Chondrocyte (in vitro differentiated cells): ENCODE measurements at regions not wholly inside any gene's neighbourhood (a gene's known extent, or its start where the extent isn't known, plus 50 kb on each side); places are given as distances from the start of the nearest gene placed in this dataset.

ENCODE experiments used
- DNase-seq: peaks from one replicate; pipeline ENCODE4 v3.0.0; 2021; ENCODE audit warnings: mixed read lengths, low spot score
- H3K27ac Mint-ChIP-seq: one replicate; pipeline ENCODE4 v1.8.0; 2021; ENCODE audit warnings: mild to moderate bottlenecking, moderate library complexity, mixed read lengths; ENCODE audit not compliant: unreplicated experiment
- H3K27me3 Mint-ChIP-seq: 2 replicates; pipeline ENCODE4 v1.8.0; 2021; ENCODE audit warnings: low read depth, mixed read lengths
- H3K36me3 Mint-ChIP-seq: 2 replicates; pipeline ENCODE4 v1.8.0; 2021; ENCODE audit warnings: low read depth, mixed read lengths
- H3K4me1 Mint-ChIP-seq: 2 replicates; pipeline ENCODE4 v1.8.0; 2021; ENCODE audit warnings: low read depth, mild to moderate bottlenecking, mixed read lengths
- H3K4me3 Mint-ChIP-seq: one replicate; pipeline ENCODE4 v1.8.0; 2021; ENCODE audit warnings: mild to moderate bottlenecking, moderate library complexity, mixed read lengths; ENCODE audit not compliant: unreplicated experiment
- H3K9me3 Mint-ChIP-seq: 2 replicates; pipeline ENCODE4 v1.8.0; 2021; ENCODE audit warnings: low read depth, mixed read lengths
- TF ChIP-seq, protein P1 (sequence below): fragments of 200-600 bp; sonication (generic); IDR thresholded peaks from 2 replicates; pipeline ENCODE4 v1.5.0; 2021; ENCODE audit warnings: antibody characterized with exemption, mild to moderate bottlenecking, moderate library complexity

DNA sequence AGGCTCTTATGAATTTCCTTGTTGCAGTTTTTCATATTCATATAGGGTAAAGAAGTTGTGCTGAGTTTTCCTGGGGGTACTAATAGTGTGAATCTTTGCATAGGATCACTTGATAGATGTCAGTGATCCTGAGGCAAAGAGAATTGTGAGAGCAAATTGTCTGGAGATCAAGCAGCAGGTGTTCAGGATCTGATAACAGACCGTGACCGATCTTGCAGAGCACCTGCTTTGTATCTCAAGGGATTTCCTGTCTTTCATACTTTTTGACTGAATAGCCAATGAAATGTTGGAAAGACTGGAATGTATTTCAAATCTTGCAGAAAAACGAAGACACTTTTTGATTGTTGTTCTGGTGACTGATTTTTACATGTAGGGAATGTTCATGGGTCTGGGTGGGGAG, 914.5 kb downstream of the STIM2 start:
- no peak overlapping the region for H3K27ac Mint-ChIP-seq
- TF ChIP-seq, protein P1, sequence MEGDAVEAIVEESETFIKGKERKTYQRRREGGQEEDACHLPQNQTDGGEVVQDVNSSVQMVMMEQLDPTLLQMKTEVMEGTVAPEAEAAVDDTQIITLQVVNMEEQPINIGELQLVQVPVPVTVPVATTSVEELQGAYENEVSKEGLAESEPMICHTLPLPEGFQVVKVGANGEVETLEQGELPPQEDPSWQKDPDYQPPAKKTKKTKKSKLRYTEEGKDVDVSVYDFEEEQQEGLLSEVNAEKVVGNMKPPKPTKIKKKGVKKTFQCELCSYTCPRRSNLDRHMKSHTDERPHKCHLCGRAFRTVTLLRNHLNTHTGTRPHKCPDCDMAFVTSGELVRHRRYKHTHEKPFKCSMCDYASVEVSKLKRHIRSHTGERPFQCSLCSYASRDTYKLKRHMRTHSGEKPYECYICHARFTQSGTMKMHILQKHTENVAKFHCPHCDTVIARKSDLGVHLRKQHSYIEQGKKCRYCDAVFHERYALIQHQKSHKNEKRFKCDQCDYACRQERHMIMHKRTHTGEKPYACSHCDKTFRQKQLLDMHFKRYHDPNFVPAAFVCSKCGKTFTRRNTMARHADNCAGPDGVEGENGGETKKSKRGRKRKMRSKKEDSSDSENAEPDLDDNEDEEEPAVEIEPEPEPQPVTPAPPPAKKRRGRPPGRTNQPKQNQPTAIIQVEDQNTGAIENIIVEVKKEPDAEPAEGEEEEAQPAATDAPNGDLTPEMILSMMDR, result no peak
- H3K36me3 Mint-ChIP-seq, result no peaks in the 10 kb centered on the region
- no peak overlapping the region for H3K4me3 Mint-ChIP-seq
- H3K27me3 Mint-ChIP-seq, result no peaks in the 10 kb centered on the region
- H3K9me3 Mint-ChIP-seq, result peaks cover 9% of the 10 kb centered on the region
- H3K4me1 Mint-ChIP-seq, result no peaks in the 10 kb centered on the region
- no peak for DNase-seq

DNA sequence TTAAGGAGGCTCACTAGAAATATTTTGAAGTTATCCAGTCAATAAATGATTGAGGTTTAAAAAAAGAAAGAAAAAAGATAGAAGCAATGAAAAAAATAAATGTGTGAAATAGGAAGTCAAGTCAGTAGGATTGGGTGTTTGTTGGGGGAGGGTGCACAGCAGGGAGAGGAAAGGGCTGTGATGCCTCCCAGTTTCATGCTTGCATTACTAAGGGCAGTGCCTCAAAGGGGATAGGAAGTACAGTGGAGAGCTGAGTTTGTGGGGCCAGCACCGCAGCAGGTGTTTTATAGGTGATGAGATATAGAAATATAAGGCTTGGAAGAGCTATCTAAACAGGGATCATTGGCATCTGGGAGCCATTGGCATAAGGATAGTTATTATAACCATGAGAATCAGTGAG, 919.2 kb downstream of the STIM2 start:
- H3K27me3 Mint-ChIP-seq, result no peaks in the 10 kb centered on the region
- no peak overlapping the region for H3K4me3 Mint-ChIP-seq
- peaks cover 9% of the 10 kb centered on the region for H3K9me3 Mint-ChIP-seq
- H3K4me1 Mint-ChIP-seq, result no peaks in the 10 kb centered on the region
- no peak overlapping the region for H3K27ac Mint-ChIP-seq
- no peak for DNase-seq
- TF ChIP-seq, protein P1, result no peak
- H3K36me3 Mint-ChIP-seq, result no peaks in the 10 kb centered on the region

DNA sequence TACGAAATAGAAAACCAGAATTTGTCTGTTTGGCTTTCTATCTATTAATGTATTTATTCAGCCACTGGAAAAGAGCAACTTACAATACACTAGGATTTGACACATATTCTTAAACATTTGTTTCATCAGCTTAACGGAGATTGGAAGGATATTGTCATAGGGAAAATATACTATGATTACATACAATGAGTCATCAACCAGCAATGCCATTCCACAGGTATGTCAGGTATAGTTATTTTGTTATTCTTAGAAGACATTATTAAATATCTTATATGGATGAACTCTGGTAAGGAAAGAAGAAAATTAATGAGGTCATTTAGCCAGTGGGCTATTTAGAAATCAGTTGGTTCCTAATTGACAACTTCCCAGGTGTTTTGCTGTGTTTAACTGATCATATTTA, 926.6 kb downstream of the STIM2 start:
- peaks cover 9% of the 10 kb centered on the region for H3K9me3 Mint-ChIP-seq
- TF ChIP-seq, protein P1, result no peak
- DNase-seq, result no peak
- H3K27me3 Mint-ChIP-seq, result no peaks in the 10 kb centered on the region
- H3K36me3 Mint-ChIP-seq, result peaks cover 2% of the 10 kb centered on the region
- peaks cover 31% of the 10 kb centered on the region for H3K4me1 Mint-ChIP-seq
- no peak overlapping the region for H3K27ac Mint-ChIP-seq
- H3K4me3 Mint-ChIP-seq, result no peak overlapping the region

DNA sequence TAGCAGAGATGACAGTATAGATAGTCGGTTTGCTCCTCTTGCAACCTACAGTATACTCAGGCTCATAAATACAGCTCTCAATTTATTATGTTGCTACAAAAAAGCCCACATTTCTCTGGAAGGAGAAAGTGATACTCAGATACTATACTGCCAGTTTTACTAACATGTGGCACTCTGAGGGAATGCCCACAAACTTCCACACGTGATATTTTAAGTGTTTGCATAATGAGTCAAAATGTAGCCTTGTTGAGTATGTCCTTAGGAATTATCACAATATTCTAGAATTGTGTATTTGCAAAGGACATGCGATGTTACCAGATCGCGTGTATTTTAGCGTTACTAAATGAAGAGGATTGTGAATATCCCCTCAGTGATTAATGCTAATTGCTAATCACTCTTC, 929.1 kb downstream of the STIM2 start:
- H3K36me3 Mint-ChIP-seq, result peaks cover 2% of the 10 kb centered on the region
- TF ChIP-seq, protein P1, result peak; percentile 32
- H3K9me3 Mint-ChIP-seq, result peaks cover 9% of the 10 kb centered on the region
- no peak for DNase-seq
- peaks cover 31% of the 10 kb centered on the region for H3K4me1 Mint-ChIP-seq
- no peaks in the 10 kb centered on the region for H3K27me3 Mint-ChIP-seq
- peak overlapping the region; percentile 28 for H3K27ac Mint-ChIP-seq
- H3K4me3 Mint-ChIP-seq, result no peak overlapping the region

DNA sequence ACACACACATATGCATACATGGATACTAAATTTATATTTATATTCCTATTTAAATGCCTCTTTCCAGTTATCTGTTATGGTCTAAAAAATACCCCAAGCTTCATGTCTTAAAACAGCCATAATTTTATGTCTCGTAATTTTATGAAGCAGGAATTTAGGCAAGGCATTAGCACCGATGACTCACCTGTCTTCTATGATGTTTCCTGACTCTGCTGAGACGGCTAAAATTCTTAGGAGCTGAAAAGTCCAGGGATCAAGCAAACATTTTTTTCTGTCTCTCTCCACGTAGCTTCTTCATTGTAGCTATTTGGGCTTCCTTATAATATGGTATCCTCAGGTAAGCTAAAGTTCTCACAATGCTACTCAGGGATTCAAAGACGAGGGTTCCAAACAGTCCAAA, 930.3 kb downstream of the STIM2 start:
- H3K9me3 Mint-ChIP-seq, result peaks cover 9% of the 10 kb centered on the region
- no peak overlapping the region for H3K27ac Mint-ChIP-seq
- no peak for DNase-seq
- no peak overlapping the region for H3K4me3 Mint-ChIP-seq
- H3K27me3 Mint-ChIP-seq, result no peaks in the 10 kb centered on the region
- H3K4me1 Mint-ChIP-seq, result peaks cover 35% of the 10 kb centered on the region
- H3K36me3 Mint-ChIP-seq, result peaks cover 2% of the 10 kb centered on the region
- TF ChIP-seq, protein P1, result no peak
